Natural killer cell (primary cell): ENCODE measurements at regions not wholly inside any gene's neighbourhood (a gene's known extent, or its start where the extent isn't known, plus 50 kb on each side); places are given as distances from the start of the nearest gene placed in this dataset.

Experiments
- ATAC-seq, 3 donors: fragments of 150-1000 bp in 2 of 3; fragments of 200-7000 bp in 1 of 3; cut with Tn5 transposase; 1 replicate in 1 of 3; 2 replicates in 2 of 3; pipeline ENCODE4 v1.10.0; 2021; ENCODE audit warnings: mild to moderate bottlenecking in 2 of 3, moderate library complexity in 2 of 3
- DNase-seq, 2 donors: peaks; one replicate each; pipeline versions ENCODE4 v3.0.0 to v3.0.0-alpha.2; 2013 to 2021; ENCODE audit warnings: mixed read lengths in 1 of 2
- H3K27ac ChIP-seq: one replicate; pipeline ENCODE4 v1.5.1; 2013; ENCODE audit warnings: mild to moderate bottlenecking, low read length
- H3K27me3 ChIP-seq: one replicate; pipeline ENCODE4 v1.6.1; 2013; ENCODE audit warnings: low read length; ENCODE audit not compliant: control insufficient read depth, insufficient read depth
- H3K36me3 ChIP-seq: one replicate; pipeline ENCODE4 v1.6.1; 2013; ENCODE audit warnings: low read length; ENCODE audit not compliant: control insufficient read depth, insufficient read depth
- H3K4me1 ChIP-seq: one replicate; pipeline ENCODE4 v1.6.1; 2013; ENCODE audit warnings: low read length; ENCODE audit not compliant: control insufficient read depth, insufficient read depth
- H3K4me3 ChIP-seq: one replicate; pipeline ENCODE4 v1.5.1; 2013; ENCODE audit warnings: low read length
- H3K9me3 ChIP-seq: one replicate; pipeline ENCODE4 v1.6.1; 2013; ENCODE audit warnings: low read length; ENCODE audit not compliant: control insufficient read depth, insufficient read depth
- H3K27ac Mint-ChIP-seq, 2 donors: one replicate each; pipeline ENCODE4 v1.8.0; 2022; ENCODE audit warnings: mild to moderate bottlenecking in 2 of 2, mixed read lengths in 2 of 2, moderate library complexity in 1 of 2
- H3K27me3 Mint-ChIP-seq, 2 donors: one replicate each; pipeline ENCODE4 v1.8.0; 2022; ENCODE audit warnings: low read depth in 2 of 2, mixed read lengths in 2 of 2
- H3K36me3 Mint-ChIP-seq: one replicate; pipeline ENCODE4 v1.8.0; 2022; ENCODE audit warnings: mixed read lengths
- H3K4me1 Mint-ChIP-seq, 2 donors: one replicate each; pipeline ENCODE4 v1.8.0; 2022; ENCODE audit warnings: mixed read lengths in 2 of 2
- H3K4me3 Mint-ChIP-seq: one replicate; pipeline ENCODE4 v1.8.0; 2022; ENCODE audit warnings: mild to moderate bottlenecking, moderate library complexity, mixed read lengths
- H3K9me3 Mint-ChIP-seq, 2 donors: one replicate each; pipeline ENCODE4 v1.8.0; 2022; ENCODE audit warnings: mixed read lengths in 2 of 2
- CTCF ChIP-seq: fragments of 200-600 bp; IDR thresholded peaks from one replicate; pipeline ENCODE4 v1.8.0; 2022; ENCODE audit warnings: antibody characterized with exemption
- WGBS: methylation state at CpG from one replicate; pipeline ENCODE4 v1.1.7; 2013; ENCODE audit warnings: missing lambda C conversion rate; ENCODE audit not compliant: insufficient coverage; 5-methylcytosine and 5-hydroxymethylcytosine counted together
- intact Hi-C: fragments of 100-400 bp; cut with micrococcal nuclease; formaldehyde crosslinking; loops from one replicate; pipeline ENCODE4 v1.14.2; 2022

GRCh38 chr2:145561152-145561551, 1041.2 kb upstream of the ZEB2 start:
- DNase-seq (no peak), ATAC-seq (no peak)
- no peak for TF ChIP-seq CTCF
- Mint-ChIP-seq H3K9me3 (no peaks in the 10 kb centered on the region), H3K4me1 (no peaks in the 10 kb centered on the region), H3K27me3 (peaks cover 0 to 2% of the 10 kb centered on the region in 2 donors), H3K27ac (no peak overlapping the region), H3K36me3 (no peaks in the 10 kb centered on the region), H3K4me3 (no peak overlapping the region)
- Histone ChIP-seq H3K4me1 (no peaks in the 10 kb centered on the region), H3K27ac (no peak overlapping the region), H3K4me3 (no peak overlapping the region), H3K36me3 (no peaks in the 10 kb centered on the region), H3K9me3 (no peaks in the 10 kb centered on the region), H3K27me3 (no peaks in the 10 kb centered on the region)
- no CpG with 5 or more reads among the region's 3 CpGs for WGBS
- intact Hi-C loops: no loop called here

- Mint-ChIP-seq H3K4me3 (no peak overlapping the region), H3K27ac (no peak overlapping the region), H3K36me3 (no peaks in the 10 kb centered on the region), H3K9me3 (no peaks in the 10 kb centered on the region), H3K4me1 (no peaks in the 10 kb centered on the region), H3K27me3 (peaks cover 0 to 2% of the 10 kb centered on the region in 2 donors)
- no peaks in the 10 kb centered on the region for H3K9me3 ChIP-seq
- DNase-seq: no peak
- H3K27me3 ChIP-seq: no peaks in the 10 kb centered on the region
- no peak for TF ChIP-seq CTCF
- WGBS: no CpG with 5 or more reads among the region's 1 CpG
- ATAC-seq: no peak
- no peaks in the 10 kb centered on the region for H3K36me3 ChIP-seq
- H3K4me1 ChIP-seq: no peaks in the 10 kb centered on the region
- no peak overlapping the region for H3K27ac ChIP-seq
- intact Hi-C loops: no loop called here
- no peak overlapping the region for H3K4me3 ChIP-seq
Measured at GRCh38 chr2:145558617-145559350, 1038.9 kb upstream of the ZEB2 start.

- no peaks in the 10 kb centered on the region for H3K9me3 ChIP-seq
- no peak overlapping the region for H3K27ac Mint-ChIP-seq
- no peak overlapping the region for H3K4me3 ChIP-seq
- WGBS: 100% methylated on average over 1 of the region's 1 CpG
- TF ChIP-seq CTCF: no peak
- H3K4me1 Mint-ChIP-seq: no peaks in the 10 kb centered on the region
- H3K36me3 Mint-ChIP-seq: no peaks in the 10 kb centered on the region
- H3K36me3 ChIP-seq: no peaks in the 10 kb centered on the region
- H3K27ac ChIP-seq: no peak overlapping the region
- no peak for ATAC-seq
- no peaks in the 10 kb centered on the region for H3K27me3 ChIP-seq
- intact Hi-C loops: no loop called here
- no peaks in the 10 kb centered on the region for H3K4me1 ChIP-seq
- no peaks in the 10 kb centered on the region for H3K27me3 Mint-ChIP-seq
- H3K9me3 Mint-ChIP-seq: no peaks in the 10 kb centered on the region
- no peak for DNase-seq
- H3K4me3 Mint-ChIP-seq: no peak overlapping the region
Measured at GRCh38 chr2:145555360-145555759, 1035.4 kb upstream of the ZEB2 start.

DNA sequence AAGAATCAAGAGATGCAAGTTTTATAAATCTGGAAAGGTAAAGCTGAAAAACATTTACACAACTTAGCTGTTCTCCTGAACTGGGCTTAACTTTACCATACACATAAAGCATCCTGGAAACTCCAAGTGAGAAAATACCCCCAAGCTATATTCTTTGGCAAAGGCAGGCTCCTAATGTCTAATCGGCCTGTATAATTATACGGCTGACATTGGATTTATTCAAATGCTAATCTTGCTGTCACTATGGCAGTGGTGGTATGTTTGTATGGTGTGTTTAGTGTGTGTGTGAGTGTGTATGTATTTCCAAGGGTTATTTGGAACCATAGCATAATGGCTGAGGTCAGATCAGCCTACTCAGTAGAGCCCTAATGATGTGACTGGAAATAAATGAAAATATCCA, 1031.8 kb upstream of the ZEB2 start:
- no peak for DNase-seq
- Mint-ChIP-seq H3K36me3 (no peaks in the 10 kb centered on the region), H3K4me1 (peaks cover 0 to 5% of the 10 kb centered on the region in 2 donors), H3K4me3 (no peak overlapping the region), H3K27me3 (peaks cover 0 to 4% of the 10 kb centered on the region in 2 donors), H3K27ac (no peak overlapping the region), H3K9me3 (no peaks in the 10 kb centered on the region)
- H3K27ac ChIP-seq: no peak overlapping the region
- TF ChIP-seq CTCF: no peak
- H3K27me3 ChIP-seq: no peaks in the 10 kb centered on the region
- WGBS: 93% methylated on average over 2 of the region's 2 CpGs
- no peaks in the 10 kb centered on the region for H3K36me3 ChIP-seq
- no peak overlapping the region for H3K4me3 ChIP-seq
- H3K9me3 ChIP-seq: no peaks in the 10 kb centered on the region
- no peak for ATAC-seq
- intact Hi-C loops: no loop called here
- H3K4me1 ChIP-seq: no peaks in the 10 kb centered on the region
